GM19351 (cell line): ENCODE measurements at regions not wholly inside any gene's neighbourhood (a gene's known extent, or its start where the extent isn't known, plus 50 kb on each side); places are given as distances from the start of the nearest gene placed in this dataset.
A peak's percentile ranks its signal among the peaks of the same experiment; 100 is the strongest.

ENCODE experiments used
- ATAC-seq: cut with Tn5 transposase; IDR thresholded peaks from one replicate; pipeline ENCODE4 v1.9.1; 2021; ENCODE audit warnings: mild to moderate bottlenecking, moderate library complexity; ENCODE audit not compliant: unreplicated experiment

- no peak for ATAC-seq
These were observed 159.1 kb upstream of the GDF10 start for GRCh38 chr10:47140761-47141348.

GRCh38 chr10:47141349-47141748 lies 158.6 kb upstream of the GDF10 start:
- no peak for ATAC-seq

- ATAC-seq: no peak
These were observed 156.9 kb upstream of the GDF10 start for GRCh38 chr10:47143072-47143471.

- ATAC-seq: no peak
These were observed 156.5 kb upstream of the GDF10 start for GRCh38 chr10:47143473-47143872.

GRCh38 chr10:47144525-47144924 lies 155.5 kb upstream of the GDF10 start:
- no peak for ATAC-seq

GRCh38 chr10:47145290-47145934 lies 154.6 kb upstream of the GDF10 start:
- no peak for ATAC-seq

GRCh38 chr10:47146572-47146971 lies 153.4 kb upstream of the GDF10 start:
- no peak for ATAC-seq

- no peak for ATAC-seq
These were observed 152.8 kb upstream of the GDF10 start for GRCh38 chr10:47147186-47147585.

- no peak for ATAC-seq
These were observed 149.4 kb upstream of the GDF10 start for GRCh38 chr10:47150581-47150980.

GRCh38 chr10:47151920-47152319 lies 148.1 kb upstream of the GDF10 start:
- ATAC-seq: no peak

GRCh38 chr10:47152861-47153349 lies 147.1 kb upstream of the GDF10 start:
- ATAC-seq: peak; percentile 50

- no peak for ATAC-seq
These were observed 145.2 kb upstream of the GDF10 start for GRCh38 chr10:47154762-47155161.

GRCh38 chr10:47156873-47157272 lies 143.1 kb upstream of the GDF10 start:
- ATAC-seq: no peak

GRCh38 chr10:47158116-47159071 lies 141.6 kb upstream of the GDF10 start:
- ATAC-seq: no peak

GRCh38 chr10:47159361-47160260 lies 140.4 kb upstream of the GDF10 start:
- no peak for ATAC-seq

GRCh38 chr10:47160261-47160908 lies 139.6 kb upstream of the GDF10 start:
- no peak for ATAC-seq

- ATAC-seq: no peak
These were observed 139.0 kb upstream of the GDF10 start for GRCh38 chr10:47160967-47161366.

- no peak for ATAC-seq
These were observed 138.5 kb upstream of the GDF10 start for GRCh38 chr10:47161465-47161864.

- no peak for ATAC-seq
These were observed 135.7 kb upstream of the GDF10 start for GRCh38 chr10:47164126-47164799.

- ATAC-seq: no peak
These were observed 135.2 kb upstream of the GDF10 start for GRCh38 chr10:47164800-47165128.
